ENCODE measurements at regions not wholly inside any gene's neighbourhood (a gene's known extent, or its start where the extent isn't known, plus 50 kb on each side); places are given as distances from the start of the nearest gene placed in this dataset.
"Not testable (repeated sequence)": the region's sequence is repeated elsewhere in the genome, so short reads cannot be mapped to it uniquely, and the experiment has no call there.

DNA sequence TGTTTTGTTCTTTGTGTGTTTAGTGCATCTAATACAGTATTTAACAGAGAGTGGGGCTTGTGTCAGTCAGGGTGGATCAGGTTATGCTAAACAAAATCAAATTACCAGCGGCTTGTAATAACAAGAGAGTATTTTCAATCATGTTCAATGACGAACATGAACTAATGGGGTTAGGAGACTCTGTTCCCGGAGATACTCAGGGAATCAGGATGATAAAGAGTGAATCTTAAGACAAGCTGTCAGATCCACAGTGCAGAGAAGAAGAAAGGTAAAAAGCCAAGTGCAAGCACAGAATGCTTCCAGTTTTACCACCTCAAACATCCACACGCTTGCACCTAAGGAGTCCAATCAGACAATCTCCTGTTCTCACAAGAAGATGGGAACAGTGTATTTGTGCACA, 1331.5 kb upstream of the TMEM132C start:
- no peaks in the 10 kb centered on the region for H3K4me1 ChIP-seq (ENCODE audit: control insufficient read depth, insufficient read depth, low read length)
- 95% methylated on average over 3 of the region's 4 CpGs for WGBS (ENCODE audit: insufficient coverage)
- H3K27me3 Mint-ChIP-seq (ENCODE audit: low read depth in 2 of 2) = no peaks in the 10 kb centered on the region
- H3K4me3 ChIP-seq (ENCODE audit: low read length) = no peak overlapping the region
- H3K9me3 ChIP-seq (ENCODE audit: control insufficient read depth, insufficient read depth, low read length) = no peaks in the 10 kb centered on the region
- DNase-seq = no peak
- no peak for ATAC-seq
- TF ChIP-seq, protein P1, sequence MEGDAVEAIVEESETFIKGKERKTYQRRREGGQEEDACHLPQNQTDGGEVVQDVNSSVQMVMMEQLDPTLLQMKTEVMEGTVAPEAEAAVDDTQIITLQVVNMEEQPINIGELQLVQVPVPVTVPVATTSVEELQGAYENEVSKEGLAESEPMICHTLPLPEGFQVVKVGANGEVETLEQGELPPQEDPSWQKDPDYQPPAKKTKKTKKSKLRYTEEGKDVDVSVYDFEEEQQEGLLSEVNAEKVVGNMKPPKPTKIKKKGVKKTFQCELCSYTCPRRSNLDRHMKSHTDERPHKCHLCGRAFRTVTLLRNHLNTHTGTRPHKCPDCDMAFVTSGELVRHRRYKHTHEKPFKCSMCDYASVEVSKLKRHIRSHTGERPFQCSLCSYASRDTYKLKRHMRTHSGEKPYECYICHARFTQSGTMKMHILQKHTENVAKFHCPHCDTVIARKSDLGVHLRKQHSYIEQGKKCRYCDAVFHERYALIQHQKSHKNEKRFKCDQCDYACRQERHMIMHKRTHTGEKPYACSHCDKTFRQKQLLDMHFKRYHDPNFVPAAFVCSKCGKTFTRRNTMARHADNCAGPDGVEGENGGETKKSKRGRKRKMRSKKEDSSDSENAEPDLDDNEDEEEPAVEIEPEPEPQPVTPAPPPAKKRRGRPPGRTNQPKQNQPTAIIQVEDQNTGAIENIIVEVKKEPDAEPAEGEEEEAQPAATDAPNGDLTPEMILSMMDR (IDR thresholded peaks at IDR 0.05) = no peak
- no peaks in the 10 kb centered on the region for H3K36me3 ChIP-seq (ENCODE audit: control insufficient read depth, insufficient read depth, low read length)
- no peaks in the 10 kb centered on the region for H3K36me3 Mint-ChIP-seq
- no peak overlapping the region for H3K27ac Mint-ChIP-seq
- no peak overlapping the region for H3K4me3 Mint-ChIP-seq
- no peaks in the 10 kb centered on the region for H3K27me3 ChIP-seq (ENCODE audit: control insufficient read depth, insufficient read depth, low read length)
- H3K9me3 Mint-ChIP-seq = peaks cover 0 to 2% of the 10 kb centered on the region in 2 donors
- H3K27ac ChIP-seq (ENCODE audit: low read length) = no peak overlapping the region
- intact Hi-C loops (cut with micrococcal nuclease) = no loop called here
- peaks cover 0 to 9% of the 10 kb centered on the region in 2 donors for H3K4me1 Mint-ChIP-seq

DNA sequence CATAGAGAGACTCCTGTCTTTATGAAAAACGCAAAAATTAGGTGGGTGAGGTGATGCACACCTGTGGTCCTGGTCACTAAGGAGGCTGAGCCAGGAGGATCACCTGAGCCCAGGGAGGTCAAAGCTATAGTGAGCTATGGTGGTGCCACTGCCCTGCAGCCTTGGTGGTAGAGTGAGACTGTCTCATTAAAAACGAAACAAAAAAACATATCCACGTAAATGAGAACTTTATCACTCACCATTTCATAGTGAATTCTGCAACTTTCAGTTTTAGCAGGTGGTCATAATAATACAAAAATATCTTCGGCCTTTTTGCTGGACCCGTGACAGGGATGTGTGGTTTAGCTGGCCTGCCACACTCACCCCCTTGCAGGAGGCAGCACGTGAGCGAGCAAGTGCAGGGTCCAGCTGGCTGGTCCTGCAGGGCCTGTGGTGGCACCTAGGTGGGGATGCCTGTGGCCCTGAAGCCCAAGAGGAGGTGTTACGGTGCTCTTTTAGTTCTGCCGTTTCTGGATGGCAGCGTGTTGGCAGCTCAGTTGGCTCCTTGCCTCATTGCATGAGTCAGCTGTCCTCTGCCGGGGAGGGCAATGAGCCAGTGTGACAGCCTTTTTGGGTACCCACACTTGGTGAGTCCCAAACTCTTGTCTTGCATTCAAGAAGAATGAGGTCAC, 1330.7 kb upstream of the TMEM132C start:
- ATAC-seq = no peak
- intact Hi-C loops (cut with micrococcal nuclease) = no loop called here
- no peak overlapping the region for H3K4me3 Mint-ChIP-seq

DNA sequence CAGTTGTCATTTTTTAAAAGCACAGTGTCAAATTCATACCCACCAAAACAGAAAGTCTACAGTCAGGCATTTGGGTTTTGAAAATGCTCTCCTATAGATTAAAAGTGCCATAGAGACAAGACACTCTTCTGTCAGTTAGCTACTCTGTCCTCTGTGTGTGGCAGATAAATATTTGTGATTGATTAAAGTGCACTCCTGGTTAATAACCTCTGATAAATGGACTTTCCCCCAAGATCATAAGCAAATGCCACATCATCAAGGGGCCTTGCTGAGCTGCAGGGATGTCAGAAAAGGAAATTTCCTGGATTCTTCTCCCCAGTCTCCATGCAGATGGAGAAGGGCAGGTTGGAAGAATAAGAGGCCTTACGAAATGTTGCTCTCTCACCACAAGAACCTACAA, 1329.5 kb upstream of the TMEM132C start:
- H3K27ac Mint-ChIP-seq = no peak overlapping the region
- no peak for DNase-seq
- Histone ChIP-seq H3K4me3 (ENCODE audit: low read length) (no peak overlapping the region), H3K27ac (ENCODE audit: low read length) (no peak overlapping the region), H3K9me3 (ENCODE audit: control insufficient read depth, insufficient read depth, low read length) (no peaks in the 10 kb centered on the region), H3K27me3 (ENCODE audit: control insufficient read depth, insufficient read depth, low read length) (no peaks in the 10 kb centered on the region), H3K36me3 (ENCODE audit: control insufficient read depth, insufficient read depth, low read length) (no peaks in the 10 kb centered on the region), H3K4me1 (ENCODE audit: control insufficient read depth, insufficient read depth, low read length) (no peaks in the 10 kb centered on the region)
- peaks cover 0 to 9% of the 10 kb centered on the region in 2 donors for H3K4me1 Mint-ChIP-seq
- H3K36me3 Mint-ChIP-seq = no peaks in the 10 kb centered on the region
- ATAC-seq = no peak
- WGBS (ENCODE audit: insufficient coverage) = 75% methylated on average over 1 of the region's 1 CpG
- no peaks in the 10 kb centered on the region for H3K27me3 Mint-ChIP-seq (ENCODE audit: low read depth in 2 of 2)
- intact Hi-C loops (cut with micrococcal nuclease) = no loop called here
- TF ChIP-seq, protein P1 (IDR thresholded peaks at IDR 0.05) = no peak
- H3K9me3 Mint-ChIP-seq = peaks cover 0 to 2% of the 10 kb centered on the region in 2 donors
- no peak overlapping the region for H3K4me3 Mint-ChIP-seq

More for the DNA sequence above, 1330.7 kb upstream of the TMEM132C start:
- no peaks in the 10 kb centered on the region for H3K36me3 Mint-ChIP-seq
- no peaks in the 10 kb centered on the region for H3K27me3 ChIP-seq (ENCODE audit: control insufficient read depth, insufficient read depth, low read length)
- peaks cover 0 to 9% of the 10 kb centered on the region in 2 donors for H3K4me1 Mint-ChIP-seq
- H3K27me3 Mint-ChIP-seq (ENCODE audit: low read depth in 2 of 2) = no peaks in the 10 kb centered on the region
- H3K27ac Mint-ChIP-seq = no peak overlapping the region
- no peak for DNase-seq
- H3K27ac ChIP-seq (ENCODE audit: low read length) = no peak overlapping the region
- H3K9me3 ChIP-seq (ENCODE audit: control insufficient read depth, insufficient read depth, low read length) = no peaks in the 10 kb centered on the region
- WGBS (ENCODE audit: insufficient coverage) = 29% methylated on average over 10 of the region's 11 CpGs
- peaks cover 0 to 2% of the 10 kb centered on the region in 2 donors for H3K9me3 Mint-ChIP-seq
- H3K4me1 ChIP-seq (ENCODE audit: control insufficient read depth, insufficient read depth, low read length) = no peaks in the 10 kb centered on the region
- no peak overlapping the region for H3K4me3 ChIP-seq (ENCODE audit: low read length)
- TF ChIP-seq, protein P1 (IDR thresholded peaks at IDR 0.05) = no peak
- no peaks in the 10 kb centered on the region for H3K36me3 ChIP-seq (ENCODE audit: control insufficient read depth, insufficient read depth, low read length)

DNA sequence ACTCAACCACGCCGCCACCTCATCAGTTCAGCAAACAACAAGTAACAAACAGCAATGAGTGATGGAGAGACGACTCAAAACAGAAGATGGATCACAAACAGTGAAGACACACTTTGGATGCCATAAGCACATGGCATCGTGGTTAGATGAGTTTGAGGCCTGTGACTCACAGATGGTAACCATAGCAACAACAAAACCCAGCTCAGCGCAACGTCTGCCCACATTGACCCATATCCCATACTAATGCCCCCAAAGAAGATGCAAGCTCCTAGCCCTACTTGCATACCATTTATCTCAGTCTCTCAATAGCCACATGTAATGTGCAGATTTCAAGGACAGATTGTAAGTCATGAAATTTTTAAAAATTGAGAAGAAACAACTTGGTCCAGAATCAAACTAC, 1322.3 kb upstream of the TMEM132C start:
- Mint-ChIP-seq H3K36me3 (no peaks in the 10 kb centered on the region), H3K4me3 (no peak overlapping the region), H3K27me3 (ENCODE audit: low read depth in 2 of 2) (no peaks in the 10 kb centered on the region), H3K27ac (no peak overlapping the region), H3K9me3 (peaks cover 0 to 3% of the 10 kb centered on the region in 2 donors), H3K4me1 (no peaks in the 10 kb centered on the region)
- Histone ChIP-seq H3K36me3 (ENCODE audit: control insufficient read depth, insufficient read depth, low read length) (no peaks in the 10 kb centered on the region), H3K4me3 (ENCODE audit: low read length) (no peak overlapping the region), H3K9me3 (ENCODE audit: control insufficient read depth, insufficient read depth, low read length) (no peaks in the 10 kb centered on the region), H3K27ac (ENCODE audit: low read length) (no peak overlapping the region), H3K4me1 (ENCODE audit: control insufficient read depth, insufficient read depth, low read length) (no peaks in the 10 kb centered on the region), H3K27me3 (ENCODE audit: control insufficient read depth, insufficient read depth, low read length) (no peaks in the 10 kb centered on the region)
- TF ChIP-seq, protein P1 (IDR thresholded peaks at IDR 0.05) = no peak
- 68% methylated on average over 6 of the region's 6 CpGs for WGBS (ENCODE audit: insufficient coverage)
- intact Hi-C loops (cut with micrococcal nuclease) = no loop called here
- ATAC-seq = no peak
- DNase-seq = no peak

DNA sequence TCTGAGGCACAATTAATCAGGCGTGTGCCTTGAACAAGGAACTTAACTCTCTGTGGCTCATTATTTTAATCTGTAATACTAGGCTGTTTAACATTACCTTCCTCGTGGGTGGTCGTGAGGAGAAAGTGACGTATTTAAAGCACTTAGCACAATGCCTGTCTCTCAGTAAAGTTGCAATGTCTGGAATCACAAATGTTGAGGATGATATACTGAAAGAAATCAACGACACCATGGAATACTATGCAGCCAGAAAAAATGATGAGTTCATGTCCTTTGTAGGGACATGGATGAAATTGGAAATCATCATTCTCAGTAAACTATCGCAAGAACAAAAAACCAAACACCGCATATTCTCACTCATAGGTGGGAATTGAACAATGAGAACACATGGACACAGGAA, 1320.0 kb upstream of the TMEM132C start:
- H3K4me3 Mint-ChIP-seq; H3K4me1 ChIP-seq (ENCODE audit: control insufficient read depth, insufficient read depth, low read length); DNase-seq; H3K27ac ChIP-seq (ENCODE audit: low read length); H3K9me3 Mint-ChIP-seq; H3K4me1 Mint-ChIP-seq; H3K4me3 ChIP-seq (ENCODE audit: low read length); H3K36me3 ChIP-seq (ENCODE audit: control insufficient read depth, insufficient read depth, low read length); H3K27me3 ChIP-seq (ENCODE audit: control insufficient read depth, insufficient read depth, low read length); H3K9me3 ChIP-seq (ENCODE audit: control insufficient read depth, insufficient read depth, low read length); intact Hi-C loops (cut with micrococcal nuclease); H3K36me3 Mint-ChIP-seq; H3K27ac Mint-ChIP-seq; H3K27me3 Mint-ChIP-seq (ENCODE audit: low read depth in 2 of 2); ATAC-seq: not testable (repeated sequence)
- 88% methylated on average over 4 of the region's 7 CpGs for WGBS (ENCODE audit: insufficient coverage)

Measured in natural killer cell (primary cell).